ENCODE measurements at regions not wholly inside any gene's neighbourhood (a gene's known extent, or its start where the extent isn't known, plus 50 kb on each side); places are given as distances from the start of the nearest gene placed in this dataset.

GRCh38 chr6:126480268-126480667, 140.4 kb downstream of the CENPW start:
- TF ChIP-seq L3MBTL2 (conservative IDR thresholded peaks at IDR 0.05) = no peak
- TF ChIP-seq TARDBP (IDR thresholded peaks at IDR 0.05) = no peak
- TF ChIP-seq PKNOX1 (IDR thresholded peaks at IDR 0.05) = peak; percentile 95

Measured in HEK293T (cell line).